AG09319 (cell line): ENCODE measurements at regions not wholly inside any gene's neighbourhood (a gene's known extent, or its start where the extent isn't known, plus 50 kb on each side); places are given as distances from the start of the nearest gene placed in this dataset.

Experiments used
- DNase-seq: peaks from one replicate; pipeline ENCODE4 v3.0.0-alpha.2; 2010; ENCODE audit warnings: low read depth; ENCODE audit errors: extremely low read depth
- TF ChIP-seq, protein P1 (sequence below): IDR thresholded peaks from 2 replicates; pipeline ENCODE4 v1.5.1; 2011; ENCODE audit warnings: low read depth, mild to moderate bottlenecking, inconsistent platforms, low read length, moderate library complexity

DNA sequence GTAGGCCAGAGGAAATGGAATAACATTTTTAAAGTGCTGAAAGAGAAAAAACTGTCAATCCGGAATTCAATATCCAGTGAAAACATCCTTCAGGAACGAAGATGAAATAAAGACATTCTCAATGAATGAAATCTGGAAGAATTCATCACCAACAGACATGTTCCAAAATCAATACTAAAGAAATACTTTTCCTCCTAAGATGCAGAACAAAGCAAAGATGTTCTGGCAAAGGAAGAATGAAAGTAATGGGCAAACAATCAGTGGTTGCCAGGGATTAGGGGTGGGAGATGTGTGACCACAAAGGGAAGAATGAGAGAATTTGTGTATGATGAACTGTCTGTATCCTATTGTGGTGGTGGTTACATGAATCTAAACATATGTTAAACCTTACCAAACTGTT, 52.8 kb upstream of the EEPD1 start:
- DNase-seq, result no peak
- TF ChIP-seq, protein P1, sequence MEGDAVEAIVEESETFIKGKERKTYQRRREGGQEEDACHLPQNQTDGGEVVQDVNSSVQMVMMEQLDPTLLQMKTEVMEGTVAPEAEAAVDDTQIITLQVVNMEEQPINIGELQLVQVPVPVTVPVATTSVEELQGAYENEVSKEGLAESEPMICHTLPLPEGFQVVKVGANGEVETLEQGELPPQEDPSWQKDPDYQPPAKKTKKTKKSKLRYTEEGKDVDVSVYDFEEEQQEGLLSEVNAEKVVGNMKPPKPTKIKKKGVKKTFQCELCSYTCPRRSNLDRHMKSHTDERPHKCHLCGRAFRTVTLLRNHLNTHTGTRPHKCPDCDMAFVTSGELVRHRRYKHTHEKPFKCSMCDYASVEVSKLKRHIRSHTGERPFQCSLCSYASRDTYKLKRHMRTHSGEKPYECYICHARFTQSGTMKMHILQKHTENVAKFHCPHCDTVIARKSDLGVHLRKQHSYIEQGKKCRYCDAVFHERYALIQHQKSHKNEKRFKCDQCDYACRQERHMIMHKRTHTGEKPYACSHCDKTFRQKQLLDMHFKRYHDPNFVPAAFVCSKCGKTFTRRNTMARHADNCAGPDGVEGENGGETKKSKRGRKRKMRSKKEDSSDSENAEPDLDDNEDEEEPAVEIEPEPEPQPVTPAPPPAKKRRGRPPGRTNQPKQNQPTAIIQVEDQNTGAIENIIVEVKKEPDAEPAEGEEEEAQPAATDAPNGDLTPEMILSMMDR, result no peak

DNA sequence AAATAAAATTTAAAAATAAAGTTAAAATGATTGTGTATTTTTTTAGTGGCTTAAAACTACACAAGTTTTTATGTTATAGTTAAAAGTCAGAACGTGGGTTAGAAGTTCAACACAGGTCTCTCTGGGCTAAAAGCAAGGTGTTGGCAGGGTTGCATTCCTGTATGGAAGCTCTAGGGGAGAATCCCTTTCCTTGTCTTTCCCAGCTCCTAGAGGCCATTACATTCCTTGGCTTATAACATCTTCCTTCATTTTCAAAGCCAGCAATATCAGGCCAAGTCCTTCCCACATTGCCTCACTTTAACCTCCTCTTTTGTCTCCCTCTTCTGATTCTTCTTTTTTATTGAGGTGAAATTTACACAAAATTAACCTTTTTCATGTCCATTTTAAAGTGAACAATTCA, 52.4 kb upstream of the EEPD1 start:
- no peak for DNase-seq
- TF ChIP-seq, protein P1, result no peak
